ENCODE measurements at regions not wholly inside any gene's neighbourhood (a gene's known extent, or its start where the extent isn't known, plus 50 kb on each side); places are given as distances from the start of the nearest gene placed in this dataset.
A peak's percentile ranks its signal among the peaks of the same experiment; 100 is the strongest.

DNA sequence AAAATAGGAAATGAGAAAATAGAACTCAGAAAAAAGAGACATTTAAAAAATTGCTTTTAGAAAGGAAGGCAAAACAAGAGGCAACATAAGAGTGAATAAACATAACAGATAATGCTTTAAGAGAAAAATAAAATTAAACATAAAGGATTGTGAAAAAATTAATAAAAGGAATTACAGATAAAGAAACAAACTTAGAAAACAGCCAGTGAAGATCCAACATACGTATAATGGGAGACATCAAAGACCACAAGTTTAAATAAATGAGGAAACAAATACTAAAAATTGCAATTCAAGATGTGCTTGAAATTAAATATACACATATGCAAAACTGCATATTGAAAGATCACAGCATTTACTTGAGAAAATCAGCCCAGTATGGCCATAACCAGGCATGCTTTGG is 448.9 kb downstream of the NBAS start:
- H3K9ac ChIP-seq (ENCODE audit: insufficient read depth, low read length), result no peak overlapping the region
- no peak overlapping the region for H3K4me3 ChIP-seq (replicated peaks in 1 of 4; ENCODE audit: control extremely low read depth in 1 of 4, insufficient read depth in 1 of 4, low read depth in 3 of 4, low read length in 4 of 4)
- TF ChIP-seq, protein P1, sequence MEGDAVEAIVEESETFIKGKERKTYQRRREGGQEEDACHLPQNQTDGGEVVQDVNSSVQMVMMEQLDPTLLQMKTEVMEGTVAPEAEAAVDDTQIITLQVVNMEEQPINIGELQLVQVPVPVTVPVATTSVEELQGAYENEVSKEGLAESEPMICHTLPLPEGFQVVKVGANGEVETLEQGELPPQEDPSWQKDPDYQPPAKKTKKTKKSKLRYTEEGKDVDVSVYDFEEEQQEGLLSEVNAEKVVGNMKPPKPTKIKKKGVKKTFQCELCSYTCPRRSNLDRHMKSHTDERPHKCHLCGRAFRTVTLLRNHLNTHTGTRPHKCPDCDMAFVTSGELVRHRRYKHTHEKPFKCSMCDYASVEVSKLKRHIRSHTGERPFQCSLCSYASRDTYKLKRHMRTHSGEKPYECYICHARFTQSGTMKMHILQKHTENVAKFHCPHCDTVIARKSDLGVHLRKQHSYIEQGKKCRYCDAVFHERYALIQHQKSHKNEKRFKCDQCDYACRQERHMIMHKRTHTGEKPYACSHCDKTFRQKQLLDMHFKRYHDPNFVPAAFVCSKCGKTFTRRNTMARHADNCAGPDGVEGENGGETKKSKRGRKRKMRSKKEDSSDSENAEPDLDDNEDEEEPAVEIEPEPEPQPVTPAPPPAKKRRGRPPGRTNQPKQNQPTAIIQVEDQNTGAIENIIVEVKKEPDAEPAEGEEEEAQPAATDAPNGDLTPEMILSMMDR (conservative IDR thresholded peaks at IDR 0.05 in 1 of 2, IDR thresholded peaks at IDR 0.05 in 1 of 2; ENCODE audit: low read depth in 1 of 2, low read length in 2 of 2), result no peak
- no peak for TF ChIP-seq EZH2 (IDR thresholded peaks at IDR 0.05; ENCODE audit: low read length, missing control alignments)
- DNase-seq (ENCODE audit: low read depth in 2 of 2), result peak; percentile 52 to 66
- no peaks in the 10 kb centered on the region for H3K4me1 ChIP-seq (ENCODE audit: control insufficient read depth, extremely low read depth, insufficient read depth, low read length)
- H3K4me2 ChIP-seq (ENCODE audit: extremely low read depth, insufficient read depth, low read length), result no peak overlapping the region
- no peaks in the 10 kb centered on the region for H3K9me3 ChIP-seq (ENCODE audit: control insufficient read depth, insufficient read depth, low read depth, low read length)
- no peaks in the 10 kb centered on the region for H3K27me3 ChIP-seq (ENCODE audit: control insufficient read depth, insufficient read depth, low read length)
- H4K20me1 ChIP-seq (ENCODE audit: control insufficient read depth, extremely low read depth, insufficient read depth, low read length), result no peaks in the 10 kb centered on the region
- no peaks in the 10 kb centered on the region for H3K79me2 ChIP-seq (ENCODE audit: control insufficient read depth, insufficient read depth, low read length)
- no peak overlapping the region for H3K27ac ChIP-seq (ENCODE audit: insufficient read depth, low read length)
- H3K36me3 ChIP-seq (ENCODE audit: control insufficient read depth, insufficient read depth, low read length), result no peaks in the 10 kb centered on the region
- H2AFZ ChIP-seq (ENCODE audit: low read length), result no peak overlapping the region

DNA sequence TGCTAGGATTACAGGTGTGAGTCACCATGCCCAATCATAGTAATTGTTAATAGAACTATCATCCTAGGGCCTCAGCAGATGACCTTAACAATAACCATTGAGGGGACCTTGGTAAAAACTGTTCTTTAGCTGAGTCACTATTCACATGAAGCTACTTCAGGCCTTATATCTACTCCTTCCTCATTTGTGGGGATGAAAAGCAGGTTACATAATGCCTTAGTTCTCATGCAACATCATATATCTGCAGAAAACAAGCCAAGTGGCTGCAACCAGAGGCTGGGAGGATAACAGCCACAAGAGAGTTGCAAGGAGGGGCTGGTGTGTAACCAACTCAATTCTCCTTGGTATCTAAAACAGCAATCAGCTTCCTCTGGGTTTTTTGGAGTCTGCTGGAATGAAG is 445.4 kb downstream of the NBAS start:
- no peaks in the 10 kb centered on the region for H3K4me1 ChIP-seq (ENCODE audit: control insufficient read depth, extremely low read depth, insufficient read depth, low read length)
- no peak for DNase-seq (ENCODE audit: low read depth in 2 of 2)
- H3K27ac ChIP-seq (ENCODE audit: insufficient read depth, low read length), result no peak overlapping the region
- H3K9me3 ChIP-seq (ENCODE audit: control insufficient read depth, insufficient read depth, low read depth, low read length), result no peaks in the 10 kb centered on the region
- no peak overlapping the region for H2AFZ ChIP-seq (ENCODE audit: low read length)
- H3K9ac ChIP-seq (ENCODE audit: insufficient read depth, low read length), result no peak overlapping the region
- TF ChIP-seq, protein P1 (conservative IDR thresholded peaks at IDR 0.05 in 1 of 2, IDR thresholded peaks at IDR 0.05 in 1 of 2; ENCODE audit: low read depth in 1 of 2, low read length in 2 of 2), result no peak
- TF ChIP-seq EZH2 (IDR thresholded peaks at IDR 0.05; ENCODE audit: low read length, missing control alignments), result no peak
- no peaks in the 10 kb centered on the region for H3K79me2 ChIP-seq (ENCODE audit: control insufficient read depth, insufficient read depth, low read length)
- no peak overlapping the region for H3K4me2 ChIP-seq (ENCODE audit: extremely low read depth, insufficient read depth, low read length)
- H3K36me3 ChIP-seq (ENCODE audit: control insufficient read depth, insufficient read depth, low read length), result no peaks in the 10 kb centered on the region
- no peaks in the 10 kb centered on the region for H4K20me1 ChIP-seq (ENCODE audit: control insufficient read depth, extremely low read depth, insufficient read depth, low read length)
- H3K4me3 ChIP-seq (replicated peaks in 1 of 4; ENCODE audit: control extremely low read depth in 1 of 4, insufficient read depth in 1 of 4, low read depth in 3 of 4, low read length in 4 of 4), result no peak overlapping the region
- H3K27me3 ChIP-seq (ENCODE audit: control insufficient read depth, insufficient read depth, low read length), result no peaks in the 10 kb centered on the region

DNA sequence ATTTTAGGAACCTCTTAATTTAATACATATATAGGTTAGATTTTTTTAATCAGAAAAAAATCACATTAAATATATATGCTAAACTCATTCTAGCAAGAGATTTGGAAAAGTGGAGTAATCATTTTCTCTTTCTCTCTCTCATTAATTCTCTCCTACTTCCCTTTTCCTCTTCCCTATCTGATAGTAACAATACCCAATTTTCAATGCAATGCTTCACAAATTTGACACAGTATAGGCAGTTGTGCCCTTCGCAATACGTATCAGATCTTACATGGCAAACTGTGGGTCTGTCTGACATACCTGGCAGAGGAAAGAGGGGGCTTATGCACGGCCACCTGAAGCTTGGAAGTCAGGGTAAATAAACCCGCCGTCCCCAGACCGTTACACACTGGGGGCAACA is 444.3 kb downstream of the NBAS start:
- no peak for DNase-seq (ENCODE audit: low read depth in 2 of 2)
- H3K4me3 ChIP-seq (replicated peaks in 1 of 4; ENCODE audit: control extremely low read depth in 1 of 4, insufficient read depth in 1 of 4, low read depth in 3 of 4, low read length in 4 of 4), result no peak overlapping the region
- H3K9ac ChIP-seq (ENCODE audit: insufficient read depth, low read length), result no peak overlapping the region
- H2AFZ ChIP-seq (ENCODE audit: low read length), result no peak overlapping the region
- H3K79me2 ChIP-seq (ENCODE audit: control insufficient read depth, insufficient read depth, low read length), result no peaks in the 10 kb centered on the region
- no peaks in the 10 kb centered on the region for H3K9me3 ChIP-seq (ENCODE audit: control insufficient read depth, insufficient read depth, low read depth, low read length)
- TF ChIP-seq, protein P1 (conservative IDR thresholded peaks at IDR 0.05 in 1 of 2, IDR thresholded peaks at IDR 0.05 in 1 of 2; ENCODE audit: low read depth in 1 of 2, low read length in 2 of 2), result no peak
- TF ChIP-seq EZH2 (IDR thresholded peaks at IDR 0.05; ENCODE audit: low read length, missing control alignments), result no peak
- H4K20me1 ChIP-seq (ENCODE audit: control insufficient read depth, extremely low read depth, insufficient read depth, low read length), result no peaks in the 10 kb centered on the region
- H3K4me1 ChIP-seq (ENCODE audit: control insufficient read depth, extremely low read depth, insufficient read depth, low read length), result no peaks in the 10 kb centered on the region
- H3K27ac ChIP-seq (ENCODE audit: insufficient read depth, low read length), result no peak overlapping the region
- no peaks in the 10 kb centered on the region for H3K27me3 ChIP-seq (ENCODE audit: control insufficient read depth, insufficient read depth, low read length)
- no peaks in the 10 kb centered on the region for H3K36me3 ChIP-seq (ENCODE audit: control insufficient read depth, insufficient read depth, low read length)
- no peak overlapping the region for H3K4me2 ChIP-seq (ENCODE audit: extremely low read depth, insufficient read depth, low read length)
